Prostate gland (tissue), 2 donors: ENCODE measurements at regions not wholly inside any gene's neighbourhood (a gene's known extent, or its start where the extent isn't known, plus 50 kb on each side); places are given as distances from the start of the nearest gene placed in this dataset.

ENCODE experiments used
- POLR2AphosphoS5 ChIP-seq: sonication (generic); formaldehyde crosslinking; IDR thresholded peaks from one replicate; pipeline ENCODE4 v1.6.1; 2017; ENCODE audit warnings: antibody characterized with exemption
- TF ChIP-seq, protein P1 (sequence below), 4 experiments: fragments of 200-600 bp in 2 of 4; fragments of 450-650 bp in 2 of 4; sonication (generic) in 2 of 4; IDR thresholded peaks; 1 replicate in 3 of 4; 2 replicates in 1 of 4; pipeline ENCODE4 v1.5.1; 2016 to 2019; ENCODE audit warnings: antibody characterized with exemption in 4 of 4, mild to moderate bottlenecking in 2 of 4, moderate library complexity in 2 of 4

DNA sequence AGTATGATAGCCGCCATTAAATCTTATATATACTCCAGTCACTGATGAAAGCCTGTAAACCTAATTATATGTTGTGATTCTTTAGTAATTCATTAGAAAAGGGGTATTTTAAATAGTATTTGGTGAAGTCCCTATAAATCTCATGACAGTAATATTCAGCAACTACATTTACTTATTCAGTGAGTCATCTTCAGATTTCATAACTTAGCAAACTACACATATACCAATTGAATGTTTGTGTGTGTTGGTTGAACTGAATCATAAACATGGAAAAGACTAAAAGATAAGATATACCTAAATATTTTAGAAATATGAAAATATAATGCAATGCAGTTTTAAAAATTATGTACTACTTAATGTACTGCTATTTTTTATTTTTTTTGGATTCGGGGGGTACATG is 1050.4 kb downstream of the MAT2B start:
- no peak for TF ChIP-seq POLR2AphosphoS5
- TF ChIP-seq, protein P1, sequence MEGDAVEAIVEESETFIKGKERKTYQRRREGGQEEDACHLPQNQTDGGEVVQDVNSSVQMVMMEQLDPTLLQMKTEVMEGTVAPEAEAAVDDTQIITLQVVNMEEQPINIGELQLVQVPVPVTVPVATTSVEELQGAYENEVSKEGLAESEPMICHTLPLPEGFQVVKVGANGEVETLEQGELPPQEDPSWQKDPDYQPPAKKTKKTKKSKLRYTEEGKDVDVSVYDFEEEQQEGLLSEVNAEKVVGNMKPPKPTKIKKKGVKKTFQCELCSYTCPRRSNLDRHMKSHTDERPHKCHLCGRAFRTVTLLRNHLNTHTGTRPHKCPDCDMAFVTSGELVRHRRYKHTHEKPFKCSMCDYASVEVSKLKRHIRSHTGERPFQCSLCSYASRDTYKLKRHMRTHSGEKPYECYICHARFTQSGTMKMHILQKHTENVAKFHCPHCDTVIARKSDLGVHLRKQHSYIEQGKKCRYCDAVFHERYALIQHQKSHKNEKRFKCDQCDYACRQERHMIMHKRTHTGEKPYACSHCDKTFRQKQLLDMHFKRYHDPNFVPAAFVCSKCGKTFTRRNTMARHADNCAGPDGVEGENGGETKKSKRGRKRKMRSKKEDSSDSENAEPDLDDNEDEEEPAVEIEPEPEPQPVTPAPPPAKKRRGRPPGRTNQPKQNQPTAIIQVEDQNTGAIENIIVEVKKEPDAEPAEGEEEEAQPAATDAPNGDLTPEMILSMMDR (IDR thresholded peaks at IDR 0.05), result no peak
